ENCODE measurements at regions not wholly inside any gene's neighbourhood (a gene's known extent, or its start where the extent isn't known, plus 50 kb on each side); places are given as distances from the start of the nearest gene placed in this dataset.

DNA sequence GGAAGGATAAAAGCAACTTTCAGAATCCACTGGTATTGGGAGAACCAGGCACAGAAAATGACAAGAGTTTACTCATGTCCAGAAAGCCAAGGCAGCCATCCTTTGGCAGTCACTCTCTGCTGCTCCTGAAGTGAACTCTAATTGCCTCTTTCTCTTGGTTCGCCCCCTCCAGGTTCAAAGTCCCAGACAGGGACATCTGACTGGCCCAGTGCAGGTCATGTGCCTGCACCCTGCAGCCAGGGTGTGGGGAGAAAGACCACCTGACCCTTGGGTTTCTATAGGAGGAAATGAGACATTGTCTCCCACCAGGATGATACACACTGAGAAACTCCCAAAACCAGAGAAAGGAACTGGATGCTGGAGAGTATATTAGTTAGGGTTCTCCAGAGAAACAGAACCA, 103.9 kb upstream of the SYT6 start:
- Histone ChIP-seq H3K9me3 (replicated peaks; ENCODE audit: control insufficient read depth, insufficient read depth, low read depth, low read length) (no peaks in the 10 kb centered on the region), H3K27me3 (ENCODE audit: control insufficient read depth in 2 of 2, insufficient read depth in 2 of 2, low read length in 2 of 2) (peaks cover 0 to 7% of the 10 kb centered on the region in 2 experiments; a peak in 1 of 5 replicates), H3K27ac (ENCODE audit: extremely low read depth, low read depth, low read length) (no peak overlapping the region), H3K79me2 (ENCODE audit: control insufficient read depth, insufficient read depth, low read length) (no peaks in the 10 kb centered on the region), H2AFZ (ENCODE audit: low read depth, low read length) (no peak overlapping the region), H4K20me1 (replicated peaks; ENCODE audit: control insufficient read depth, insufficient read depth, low read length) (no peaks in the 10 kb centered on the region), H3K9me1 (ENCODE audit: control insufficient read depth, insufficient read depth, low read length) (no peaks in the 10 kb centered on the region), H3K4me1 (replicated peaks in 1 of 2; ENCODE audit: control insufficient read depth in 2 of 2, insufficient read depth in 2 of 2, low read length in 2 of 2) (no peaks in the 10 kb centered on the region), H3K4me2 (ENCODE audit: insufficient read depth, low read length) (no peak overlapping the region), H3K36me3 (ENCODE audit: control insufficient read depth, insufficient read depth, low read length) (no peaks in the 10 kb centered on the region), H3K9ac (ENCODE audit: insufficient read depth in 1 of 2, low read depth in 2 of 2, low read length in 2 of 2) (no peak overlapping the region), H3K4me3 (no peak overlapping the region)
- FAIRE-seq: no peak
- TF ChIP-seq GTF2E2 (tag; IDR thresholded peaks at IDR 0.05): no peak
- TF ChIP-seq, protein P1, sequence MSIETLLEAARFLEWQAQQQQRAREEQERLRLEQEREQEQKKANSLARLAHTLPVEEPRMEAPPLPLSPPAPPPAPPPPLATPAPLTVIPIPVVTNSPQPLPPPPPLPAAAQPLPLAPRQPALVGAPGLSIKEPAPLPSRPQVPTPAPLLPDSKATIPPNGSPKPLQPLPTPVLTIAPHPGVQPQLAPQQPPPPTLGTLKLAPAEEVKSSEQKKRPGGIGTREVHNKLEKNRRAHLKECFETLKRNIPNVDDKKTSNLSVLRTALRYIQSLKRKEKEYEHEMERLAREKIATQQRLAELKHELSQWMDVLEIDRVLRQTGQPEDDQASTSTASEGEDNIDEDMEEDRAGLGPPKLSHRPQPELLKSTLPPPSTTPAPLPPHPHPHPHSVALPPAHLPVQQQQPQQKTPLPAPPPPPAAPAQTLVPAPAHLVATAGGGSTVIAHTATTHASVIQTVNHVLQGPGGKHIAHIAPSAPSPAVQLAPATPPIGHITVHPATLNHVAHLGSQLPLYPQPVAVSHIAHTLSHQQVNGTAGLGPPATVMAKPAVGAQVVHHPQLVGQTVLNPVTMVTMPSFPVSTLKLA (conservative IDR thresholded peaks at IDR 0.05): no peak
- no peak for TF ChIP-seq RBM34 (IDR thresholded peaks at IDR 0.05; ENCODE audit: borderline replicate concordance, insufficient read depth, low read length)
- no peak for TF ChIP-seq SMC3 (conservative IDR thresholded peaks at IDR 0.05; ENCODE audit: insufficient read depth, low read depth, low read length)
- TF ChIP-seq, protein P2, sequence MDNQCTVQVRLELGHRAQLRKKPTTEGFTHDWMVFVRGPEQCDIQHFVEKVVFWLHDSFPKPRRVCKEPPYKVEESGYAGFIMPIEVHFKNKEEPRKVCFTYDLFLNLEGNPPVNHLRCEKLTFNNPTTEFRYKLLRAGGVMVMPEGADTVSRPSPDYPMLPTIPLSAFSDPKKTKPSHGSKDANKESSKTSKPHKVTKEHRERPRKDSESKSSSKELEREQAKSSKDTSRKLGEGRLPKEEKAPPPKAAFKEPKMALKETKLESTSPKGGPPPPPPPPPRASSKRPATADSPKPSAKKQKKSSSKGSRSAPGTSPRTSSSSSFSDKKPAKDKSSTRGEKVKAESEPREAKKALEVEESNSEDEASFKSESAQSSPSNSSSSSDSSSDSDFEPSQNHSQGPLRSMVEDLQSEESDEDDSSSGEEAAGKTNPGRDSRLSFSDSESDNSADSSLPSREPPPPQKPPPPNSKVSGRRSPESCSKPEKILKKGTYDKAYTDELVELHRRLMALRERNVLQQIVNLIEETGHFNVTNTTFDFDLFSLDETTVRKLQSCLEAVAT (IDR thresholded peaks at IDR 0.05): no peak
- no peak for TF ChIP-seq ADNP (tag; IDR thresholded peaks at IDR 0.05)
- TF ChIP-seq CBX1 (IDR thresholded peaks at IDR 0.05; ENCODE audit: low read depth): no peak
- no peak for TF ChIP-seq ZNF282 (CRISPR knock-in tag; IDR thresholded peaks at IDR 0.05)
- TF ChIP-seq ILF3 (IDR thresholded peaks at IDR 0.05; ENCODE audit: borderline replicate concordance): no peak
- TF ChIP-seq ZNF695 (CRISPR knock-in tag; IDR thresholded peaks at IDR 0.05): no peak
- TF ChIP-seq, protein P3, sequence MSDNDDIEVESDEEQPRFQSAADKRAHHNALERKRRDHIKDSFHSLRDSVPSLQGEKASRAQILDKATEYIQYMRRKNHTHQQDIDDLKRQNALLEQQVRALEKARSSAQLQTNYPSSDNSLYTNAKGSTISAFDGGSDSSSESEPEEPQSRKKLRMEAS (CRISPR knock-in tag; IDR thresholded peaks at IDR 0.05): no peak
- no peak for TF ChIP-seq DACH1 (IDR thresholded peaks at IDR 0.05; ENCODE audit: partially characterized antibody)
- no peak for TF ChIP-seq YY1 (IDR thresholded peaks at IDR 0.05; ENCODE audit: borderline replicate concordance in 1 of 3, control insufficient read depth in 1 of 3, extremely low read depth in 1 of 3, insufficient read depth in 3 of 3, insufficient read length in 1 of 3, insufficient replicate concordance in 2 of 3, low read depth in 1 of 3, low read length in 2 of 3)
- no peak for TF ChIP-seq SREBF1 (IDR thresholded peaks at IDR 0.05; ENCODE audit: borderline replicate concordance, low read depth, low read length)
- no peak for TF ChIP-seq FOXK2 (conservative IDR thresholded peaks at IDR 0.05 in 1 of 2, IDR thresholded peaks at IDR 0.05 in 1 of 2; ENCODE audit: low read depth in 2 of 2)
- no peak for TF ChIP-seq ELF1 (tag; IDR thresholded peaks at IDR 0.05)
- in situ Hi-C loops (cut with MboI): no loop called here
- intact Hi-C loops (cut with micrococcal nuclease): no loop called here
- DNase-seq (ENCODE audit: extremely low read depth in 1 of 4, low spot score in 3 of 4): no peak
- 0% methylated on average over 1 of the region's 1 CpG for WGBS (ENCODE audit: insufficient coverage, low coverage, missing lambda C conversion rate)
- POLR2A ChIA-PET: no interaction called here
- CTCF ChIA-PET (ENCODE audit: low intra/inter-chr PET ratio): no interaction called here
- no TSS peak for BruUV-seq (replicated peaks)
- ATAC-seq: no peak

All from K562 (cell line).